ENCODE measurements at regions not wholly inside any gene's neighbourhood (a gene's known extent, or its start where the extent isn't known, plus 50 kb on each side); places are given as distances from the start of the nearest gene placed in this dataset.
"Not testable (repeated sequence)": the region's sequence is repeated elsewhere in the genome, so short reads cannot be mapped to it uniquely, and the experiment has no call there.

- Mint-ChIP-seq H3K4me1 (no peaks in the 10 kb centered on the region), H3K9me3 (peaks cover 7% of the 10 kb centered on the region), H3K36me3 (ENCODE audit: insufficient read depth) (peaks cover 3% of the 10 kb centered on the region), H3K27me3 (no peaks in the 10 kb centered on the region), H3K27ac (ENCODE audit: low read depth) (no peak overlapping the region), H3K4me3 (no peak overlapping the region)
- ATAC-seq (replicated peaks; ENCODE audit: extremely low read depth, poor library complexity, severe bottlenecking) (no peak), DNase-seq (ENCODE audit: low spot score in 2 of 2) (no peak)
Measured at GRCh38 chr6:80932359-80932758, 820.1 kb downstream of the TENT5A start.

- Mint-ChIP-seq H3K4me3 (no peak overlapping the region), H3K9me3 (peaks cover 17% of the 10 kb centered on the region), H3K4me1 (no peaks in the 10 kb centered on the region), H3K27ac (ENCODE audit: low read depth) (no peak overlapping the region), H3K27me3 (no peaks in the 10 kb centered on the region), H3K36me3 (ENCODE audit: insufficient read depth) (peaks cover 1% of the 10 kb centered on the region)
- DNase-seq (ENCODE audit: low spot score in 2 of 2) (no peak), ATAC-seq (replicated peaks; ENCODE audit: extremely low read depth, poor library complexity, severe bottlenecking) (no peak)
Measured at GRCh38 chr6:80930376-80930775, 822.1 kb downstream of the TENT5A start.

GRCh38 chr6:80923816-80924215, 817.3 kb downstream of the BCKDHB start:
- Mint-ChIP-seq H3K36me3 (ENCODE audit: insufficient read depth) (no peaks in the 10 kb centered on the region), H3K27me3 (no peaks in the 10 kb centered on the region), H3K4me1 (no peaks in the 10 kb centered on the region), H3K4me3 (no peak overlapping the region), H3K27ac (ENCODE audit: low read depth) (no peak overlapping the region), H3K9me3 (peaks cover 10% of the 10 kb centered on the region)
- ATAC-seq (replicated peaks; ENCODE audit: extremely low read depth, poor library complexity, severe bottlenecking), result no peak
- DNase-seq (ENCODE audit: low spot score in 2 of 2), result no peak

GRCh38 chr6:80922916-80923455, 816.5 kb downstream of the BCKDHB start:
- no peaks in the 10 kb centered on the region for H3K36me3 Mint-ChIP-seq (ENCODE audit: insufficient read depth)
- no peak overlapping the region for H3K27ac Mint-ChIP-seq (ENCODE audit: low read depth)
- no peak for ATAC-seq (replicated peaks; ENCODE audit: extremely low read depth, poor library complexity, severe bottlenecking)
- no peak for DNase-seq (ENCODE audit: low spot score in 2 of 2)
- H3K4me3 Mint-ChIP-seq, result no peak overlapping the region
- no peaks in the 10 kb centered on the region for H3K27me3 Mint-ChIP-seq
- H3K9me3 Mint-ChIP-seq, result peaks cover 10% of the 10 kb centered on the region
- H3K4me1 Mint-ChIP-seq, result no peaks in the 10 kb centered on the region

- Mint-ChIP-seq H3K36me3 (ENCODE audit: insufficient read depth) (no peaks in the 10 kb centered on the region), H3K27ac (ENCODE audit: low read depth) (no peak overlapping the region), H3K4me1 (no peaks in the 10 kb centered on the region), H3K9me3 (peaks cover 8% of the 10 kb centered on the region), H3K4me3 (no peak overlapping the region), H3K27me3 (no peaks in the 10 kb centered on the region)
- ATAC-seq (replicated peaks; ENCODE audit: extremely low read depth, poor library complexity, severe bottlenecking), result no peak
- no peak for DNase-seq (ENCODE audit: low spot score in 2 of 2)
Measured at GRCh38 chr6:80921861-80922460, 815.5 kb downstream of the BCKDHB start.

GRCh38 chr6:80907831-80908230, 801.4 kb downstream of the BCKDHB start:
- Mint-ChIP-seq H3K27ac (ENCODE audit: low read depth) (no peak overlapping the region), H3K27me3 (no peaks in the 10 kb centered on the region), H3K4me3 (no peak overlapping the region), H3K36me3 (ENCODE audit: insufficient read depth) (no peaks in the 10 kb centered on the region), H3K9me3 (peaks cover 5% of the 10 kb centered on the region), H3K4me1 (no peaks in the 10 kb centered on the region)
- no peak for DNase-seq (ENCODE audit: low spot score in 2 of 2)
- no peak for ATAC-seq (replicated peaks; ENCODE audit: extremely low read depth, poor library complexity, severe bottlenecking)

- Mint-ChIP-seq H3K4me3 (no peak overlapping the region), H3K27ac (ENCODE audit: low read depth) (no peak overlapping the region), H3K27me3 (no peaks in the 10 kb centered on the region), H3K9me3 (peaks cover 12% of the 10 kb centered on the region), H3K36me3 (ENCODE audit: insufficient read depth) (no peaks in the 10 kb centered on the region), H3K4me1 (no peaks in the 10 kb centered on the region)
- ATAC-seq (replicated peaks; ENCODE audit: extremely low read depth, poor library complexity, severe bottlenecking) (no peak), DNase-seq (ENCODE audit: low spot score in 2 of 2) (no peak)
Measured at GRCh38 chr6:80903711-80904110, 797.2 kb downstream of the BCKDHB start.

- H3K4me1 Mint-ChIP-seq, result no peaks in the 10 kb centered on the region
- DNase-seq (ENCODE audit: low spot score in 2 of 2), result no peak
- no peak overlapping the region for H3K4me3 Mint-ChIP-seq
Measured at GRCh38 chr6:80886475-80886874, 780.0 kb downstream of the BCKDHB start.

GRCh38 chr6:80872951-80873308, 766.5 kb downstream of the BCKDHB start:
- H3K4me1 Mint-ChIP-seq, result no peaks in the 10 kb centered on the region

More at GRCh38 chr6:80886475-80886874, 780.0 kb downstream of the BCKDHB start:
- Mint-ChIP-seq H3K27me3 (no peaks in the 10 kb centered on the region), H3K27ac (ENCODE audit: low read depth) (no peak overlapping the region), H3K9me3 (peaks cover 5% of the 10 kb centered on the region), H3K36me3 (ENCODE audit: insufficient read depth) (no peaks in the 10 kb centered on the region)
- ATAC-seq (replicated peaks; ENCODE audit: extremely low read depth, poor library complexity, severe bottlenecking), result no peak

GRCh38 chr6:80872199-80872950, 765.9 kb downstream of the BCKDHB start:
- DNase-seq (ENCODE audit: low spot score in 2 of 2) (no peak), ATAC-seq (replicated peaks; ENCODE audit: extremely low read depth, poor library complexity, severe bottlenecking) (no peak)
- no peaks in the 10 kb centered on the region for H3K27me3 Mint-ChIP-seq
- H3K27ac Mint-ChIP-seq (ENCODE audit: low read depth), result no peak overlapping the region
- H3K4me3 Mint-ChIP-seq, result no peak overlapping the region
- H3K4me1 Mint-ChIP-seq, result no peaks in the 10 kb centered on the region
- H3K9me3 Mint-ChIP-seq, result peaks cover 22% of the 10 kb centered on the region
- H3K36me3 Mint-ChIP-seq (ENCODE audit: insufficient read depth), result no peaks in the 10 kb centered on the region

More at GRCh38 chr6:80872951-80873308, 766.5 kb downstream of the BCKDHB start:
- Mint-ChIP-seq H3K27me3 (no peaks in the 10 kb centered on the region), H3K4me3 (no peak overlapping the region), H3K27ac (ENCODE audit: low read depth) (no peak overlapping the region), H3K9me3 (peaks cover 22% of the 10 kb centered on the region), H3K36me3 (ENCODE audit: insufficient read depth) (no peaks in the 10 kb centered on the region)
- DNase-seq (ENCODE audit: low spot score in 2 of 2) (no peak), ATAC-seq (replicated peaks; ENCODE audit: extremely low read depth, poor library complexity, severe bottlenecking) (no peak)

- H3K27ac Mint-ChIP-seq (ENCODE audit: low read depth), result no peak overlapping the region
- H3K36me3 Mint-ChIP-seq (ENCODE audit: insufficient read depth), result no peaks in the 10 kb centered on the region
Measured at GRCh38 chr6:80862756-80863155, 756.3 kb downstream of the BCKDHB start.

GRCh38 chr6:80860107-80860506, 753.6 kb downstream of the BCKDHB start:
- Mint-ChIP-seq H3K9me3 (peaks cover 4% of the 10 kb centered on the region), H3K4me3 (no peak overlapping the region), H3K4me1 (no peaks in the 10 kb centered on the region), H3K27ac (ENCODE audit: low read depth) (no peak overlapping the region), H3K36me3 (ENCODE audit: insufficient read depth) (no peaks in the 10 kb centered on the region), H3K27me3 (no peaks in the 10 kb centered on the region)
- DNase-seq (ENCODE audit: low spot score in 2 of 2) (no peak), ATAC-seq (replicated peaks; ENCODE audit: extremely low read depth, poor library complexity, severe bottlenecking) (no peak)

More at GRCh38 chr6:80862756-80863155, 756.3 kb downstream of the BCKDHB start:
- no peak overlapping the region for H3K4me3 Mint-ChIP-seq
- H3K4me1 Mint-ChIP-seq, result no peaks in the 10 kb centered on the region
- H3K9me3 Mint-ChIP-seq, result peaks cover 12% of the 10 kb centered on the region
- ATAC-seq (replicated peaks; ENCODE audit: extremely low read depth, poor library complexity, severe bottlenecking) (no peak), DNase-seq (ENCODE audit: low spot score in 2 of 2) (no peak)
- H3K27me3 Mint-ChIP-seq, result no peaks in the 10 kb centered on the region

- H3K27me3 Mint-ChIP-seq; H3K4me1 Mint-ChIP-seq; ATAC-seq (replicated peaks; ENCODE audit: extremely low read depth, poor library complexity, severe bottlenecking); H3K4me3 Mint-ChIP-seq; H3K36me3 Mint-ChIP-seq (ENCODE audit: insufficient read depth); DNase-seq (ENCODE audit: low spot score in 2 of 2); H3K27ac Mint-ChIP-seq (ENCODE audit: low read depth): not testable (repeated sequence)
- peaks cover 26% of the 10 kb centered on the region for H3K9me3 Mint-ChIP-seq
Measured at GRCh38 chr6:80847973-80848372, 741.5 kb downstream of the BCKDHB start.

All from central memory CD8-positive, alpha-beta T cell (primary cell).